ENCODE measurements at regions not wholly inside any gene's neighbourhood (a gene's known extent, or its start where the extent isn't known, plus 50 kb on each side); places are given as distances from the start of the nearest gene placed in this dataset.

- no peaks in the 10 kb centered on the region for H3K36me3 ChIP-seq (ENCODE audit: control insufficient read depth in 3 of 3, insufficient read depth in 3 of 3, low read length in 3 of 3)
- no peaks in the 10 kb centered on the region for H3K4me1 ChIP-seq (ENCODE audit: control insufficient read depth in 3 of 3, insufficient read depth in 3 of 3, low read length in 3 of 3)
- H3K27ac ChIP-seq (ENCODE audit: low read depth, low read length) = no peak overlapping the region
- no peaks in the 10 kb centered on the region for H3K27me3 ChIP-seq (ENCODE audit: control insufficient read depth in 3 of 3, insufficient read depth in 3 of 3, low read length in 3 of 3)
- H3K4me3 ChIP-seq (ENCODE audit: low read length in 3 of 3) = no peak overlapping the region
- no peaks in the 10 kb centered on the region for H3K9me3 ChIP-seq (ENCODE audit: control insufficient read depth in 3 of 3, low read length in 3 of 3)
- H3K9ac ChIP-seq (ENCODE audit: low read depth in 1 of 3, low read length in 3 of 3) = no peak overlapping the region
Measured at GRCh38 chr6:142627474-142627873, 317.5 kb downstream of the HIVEP2 start.

GRCh38 chr6:142631517-142632385, 313.2 kb downstream of the HIVEP2 start:
- no peaks in the 10 kb centered on the region for H3K9me3 ChIP-seq (ENCODE audit: control insufficient read depth in 3 of 3, low read length in 3 of 3)
- H3K27ac ChIP-seq (ENCODE audit: low read depth, low read length) = no peak overlapping the region
- no peaks in the 10 kb centered on the region for H3K36me3 ChIP-seq (ENCODE audit: control insufficient read depth in 3 of 3, insufficient read depth in 3 of 3, low read length in 3 of 3)
- H3K9ac ChIP-seq (ENCODE audit: low read depth in 1 of 3, low read length in 3 of 3) = no peak overlapping the region
- no peak overlapping the region for H3K4me3 ChIP-seq (ENCODE audit: low read length in 3 of 3)
- H3K27me3 ChIP-seq (ENCODE audit: control insufficient read depth in 3 of 3, insufficient read depth in 3 of 3, low read length in 3 of 3) = no peaks in the 10 kb centered on the region
- no peaks in the 10 kb centered on the region for H3K4me1 ChIP-seq (ENCODE audit: control insufficient read depth in 3 of 3, insufficient read depth in 3 of 3, low read length in 3 of 3)

- Histone ChIP-seq H3K27me3 (ENCODE audit: control insufficient read depth in 3 of 3, insufficient read depth in 3 of 3, low read length in 3 of 3) (no peaks in the 10 kb centered on the region), H3K4me1 (ENCODE audit: control insufficient read depth in 3 of 3, insufficient read depth in 3 of 3, low read length in 3 of 3) (no peaks in the 10 kb centered on the region), H3K4me3 (ENCODE audit: low read length in 3 of 3) (no peak overlapping the region), H3K9ac (ENCODE audit: low read depth in 1 of 3, low read length in 3 of 3) (no peak overlapping the region), H3K9me3 (ENCODE audit: control insufficient read depth in 3 of 3, low read length in 3 of 3) (no peaks in the 10 kb centered on the region), H3K27ac (ENCODE audit: low read depth, low read length) (no peak overlapping the region), H3K36me3 (ENCODE audit: control insufficient read depth in 3 of 3, insufficient read depth in 3 of 3, low read length in 3 of 3) (no peaks in the 10 kb centered on the region)
Measured at GRCh38 chr6:142633317-142633716, 311.7 kb downstream of the HIVEP2 start.

- no peaks in the 10 kb centered on the region for H3K27me3 ChIP-seq (ENCODE audit: control insufficient read depth in 3 of 3, insufficient read depth in 3 of 3, low read length in 3 of 3)
- H3K9me3 ChIP-seq (ENCODE audit: control insufficient read depth in 3 of 3, low read length in 3 of 3) = no peaks in the 10 kb centered on the region
- no peak overlapping the region for H3K4me3 ChIP-seq (ENCODE audit: low read length in 3 of 3)
- no peak overlapping the region for H3K27ac ChIP-seq (ENCODE audit: low read depth, low read length)
- no peak overlapping the region for H3K9ac ChIP-seq (ENCODE audit: low read depth in 1 of 3, low read length in 3 of 3)
- H3K4me1 ChIP-seq (ENCODE audit: control insufficient read depth in 3 of 3, insufficient read depth in 3 of 3, low read length in 3 of 3) = no peaks in the 10 kb centered on the region
- H3K36me3 ChIP-seq (ENCODE audit: control insufficient read depth in 3 of 3, insufficient read depth in 3 of 3, low read length in 3 of 3) = no peaks in the 10 kb centered on the region
Measured at GRCh38 chr6:142635130-142635529, 309.8 kb downstream of the HIVEP2 start.

GRCh38 chr6:142637624-142638351, 307.2 kb downstream of the HIVEP2 start:
- no peaks in the 10 kb centered on the region for H3K36me3 ChIP-seq (ENCODE audit: control insufficient read depth in 3 of 3, insufficient read depth in 3 of 3, low read length in 3 of 3)
- H3K4me3 ChIP-seq (ENCODE audit: low read length in 3 of 3) = no peak overlapping the region
- H3K27me3 ChIP-seq (ENCODE audit: control insufficient read depth in 3 of 3, insufficient read depth in 3 of 3, low read length in 3 of 3) = no peaks in the 10 kb centered on the region
- no peaks in the 10 kb centered on the region for H3K4me1 ChIP-seq (ENCODE audit: control insufficient read depth in 3 of 3, insufficient read depth in 3 of 3, low read length in 3 of 3)
- no peaks in the 10 kb centered on the region for H3K9me3 ChIP-seq (ENCODE audit: control insufficient read depth in 3 of 3, low read length in 3 of 3)
- no peak overlapping the region for H3K27ac ChIP-seq (ENCODE audit: low read depth, low read length)
- H3K9ac ChIP-seq (ENCODE audit: low read depth in 1 of 3, low read length in 3 of 3) = no peak overlapping the region

GRCh38 chr6:142642651-142643050, 302.3 kb downstream of the HIVEP2 start:
- peaks cover 0 to 2% (median 0%) of the 10 kb centered on the region in 3 donors for H3K4me1 ChIP-seq (ENCODE audit: control insufficient read depth in 3 of 3, insufficient read depth in 3 of 3, low read length in 3 of 3)
- no peaks in the 10 kb centered on the region for H3K27me3 ChIP-seq (ENCODE audit: control insufficient read depth in 3 of 3, insufficient read depth in 3 of 3, low read length in 3 of 3)
- no peak overlapping the region for H3K9ac ChIP-seq (ENCODE audit: low read depth in 1 of 3, low read length in 3 of 3)
- no peak overlapping the region for H3K27ac ChIP-seq (ENCODE audit: low read depth, low read length)
- no peak overlapping the region for H3K4me3 ChIP-seq (ENCODE audit: low read length in 3 of 3)
- no peaks in the 10 kb centered on the region for H3K9me3 ChIP-seq (ENCODE audit: control insufficient read depth in 3 of 3, low read length in 3 of 3)
- no peaks in the 10 kb centered on the region for H3K36me3 ChIP-seq (ENCODE audit: control insufficient read depth in 3 of 3, insufficient read depth in 3 of 3, low read length in 3 of 3)

- Histone ChIP-seq H3K4me1 (ENCODE audit: control insufficient read depth in 3 of 3, insufficient read depth in 3 of 3, low read length in 3 of 3) (peaks cover 0 to 2% (median 0%) of the 10 kb centered on the region in 3 donors), H3K27ac (ENCODE audit: low read depth, low read length) (no peak overlapping the region), H3K36me3 (ENCODE audit: control insufficient read depth in 3 of 3, insufficient read depth in 3 of 3, low read length in 3 of 3) (no peaks in the 10 kb centered on the region), H3K27me3 (ENCODE audit: control insufficient read depth in 3 of 3, insufficient read depth in 3 of 3, low read length in 3 of 3) (no peaks in the 10 kb centered on the region), H3K9me3 (ENCODE audit: control insufficient read depth in 3 of 3, low read length in 3 of 3) (no peaks in the 10 kb centered on the region), H3K9ac (ENCODE audit: low read depth in 1 of 3, low read length in 3 of 3) (no peak overlapping the region), H3K4me3 (ENCODE audit: low read length in 3 of 3) (no peak overlapping the region)
Measured at GRCh38 chr6:142644866-142645265, 300.1 kb downstream of the HIVEP2 start.

- Histone ChIP-seq H3K9ac (ENCODE audit: low read depth in 1 of 3, low read length in 3 of 3) (no peak overlapping the region), H3K4me1 (ENCODE audit: control insufficient read depth in 3 of 3, insufficient read depth in 3 of 3, low read length in 3 of 3) (peaks cover 0 to 2% (median 0%) of the 10 kb centered on the region in 3 donors), H3K4me3 (ENCODE audit: low read length in 3 of 3) (no peak overlapping the region), H3K27ac (ENCODE audit: low read depth, low read length) (no peak overlapping the region), H3K9me3 (ENCODE audit: control insufficient read depth in 3 of 3, low read length in 3 of 3) (no peaks in the 10 kb centered on the region), H3K27me3 (ENCODE audit: control insufficient read depth in 3 of 3, insufficient read depth in 3 of 3, low read length in 3 of 3) (no peaks in the 10 kb centered on the region), H3K36me3 (ENCODE audit: control insufficient read depth in 3 of 3, insufficient read depth in 3 of 3, low read length in 3 of 3) (no peaks in the 10 kb centered on the region)
Measured at GRCh38 chr6:142645663-142646062, 299.3 kb downstream of the HIVEP2 start.

GRCh38 chr6:142647449-142648035, 297.4 kb downstream of the HIVEP2 start:
- H3K36me3 ChIP-seq (ENCODE audit: control insufficient read depth in 3 of 3, insufficient read depth in 3 of 3, low read length in 3 of 3) = no peaks in the 10 kb centered on the region
- H3K4me3 ChIP-seq (ENCODE audit: low read length in 3 of 3) = no peak overlapping the region
- H3K9me3 ChIP-seq (ENCODE audit: control insufficient read depth in 3 of 3, low read length in 3 of 3) = no peaks in the 10 kb centered on the region
- H3K27me3 ChIP-seq (ENCODE audit: control insufficient read depth in 3 of 3, insufficient read depth in 3 of 3, low read length in 3 of 3) = peaks cover 0 to 3% (median 0%) of the 10 kb centered on the region in 3 donors
- peaks cover 0 to 2% (median 0%) of the 10 kb centered on the region in 3 donors for H3K4me1 ChIP-seq (ENCODE audit: control insufficient read depth in 3 of 3, insufficient read depth in 3 of 3, low read length in 3 of 3)
- H3K9ac ChIP-seq (ENCODE audit: low read depth in 1 of 3, low read length in 3 of 3) = no peak overlapping the region
- H3K27ac ChIP-seq (ENCODE audit: low read depth, low read length) = no peak overlapping the region

GRCh38 chr6:142648036-142648451, 296.9 kb downstream of the HIVEP2 start:
- H3K36me3 ChIP-seq (ENCODE audit: control insufficient read depth in 3 of 3, insufficient read depth in 3 of 3, low read length in 3 of 3) = no peaks in the 10 kb centered on the region
- peaks cover 0 to 2% (median 0%) of the 10 kb centered on the region in 3 donors for H3K4me1 ChIP-seq (ENCODE audit: control insufficient read depth in 3 of 3, insufficient read depth in 3 of 3, low read length in 3 of 3)
- no peak overlapping the region for H3K4me3 ChIP-seq (ENCODE audit: low read length in 3 of 3)
- H3K9ac ChIP-seq (ENCODE audit: low read depth in 1 of 3, low read length in 3 of 3) = no peak overlapping the region
- peaks cover 0 to 3% (median 0%) of the 10 kb centered on the region in 3 donors for H3K27me3 ChIP-seq (ENCODE audit: control insufficient read depth in 3 of 3, insufficient read depth in 3 of 3, low read length in 3 of 3)
- H3K9me3 ChIP-seq (ENCODE audit: control insufficient read depth in 3 of 3, low read length in 3 of 3) = no peaks in the 10 kb centered on the region
- H3K27ac ChIP-seq (ENCODE audit: low read depth, low read length) = no peak overlapping the region

All from skeletal muscle tissue (tissue), 3 donors.